OCI-LY7 (cell line): ENCODE measurements at regions not wholly inside any gene's neighbourhood (a gene's known extent, or its start where the extent isn't known, plus 50 kb on each side); places are given as distances from the start of the nearest gene placed in this dataset.

Experiments
- CTCF ChIP-seq: fragments of 200-600 bp; sonication (generic); conservative IDR thresholded peaks from 2 replicates; pipeline ENCODE4 v1.5.1; 2014; ENCODE audit warnings: mild to moderate bottlenecking, antibody characterized with exemption, low read length, moderate library complexity, mixed read lengths
- EZH2phosphoT487 ChIP-seq: fragments of 200-600 bp; sonication (generic); IDR thresholded peaks from 2 replicates; pipeline ENCODE4 v1.6.1; 2018; ENCODE audit warnings: low read depth, borderline replicate concordance, mild to moderate bottlenecking, mixed run types, antibody characterized with exemption, low read length, moderate library complexity, mixed read lengths

DNA sequence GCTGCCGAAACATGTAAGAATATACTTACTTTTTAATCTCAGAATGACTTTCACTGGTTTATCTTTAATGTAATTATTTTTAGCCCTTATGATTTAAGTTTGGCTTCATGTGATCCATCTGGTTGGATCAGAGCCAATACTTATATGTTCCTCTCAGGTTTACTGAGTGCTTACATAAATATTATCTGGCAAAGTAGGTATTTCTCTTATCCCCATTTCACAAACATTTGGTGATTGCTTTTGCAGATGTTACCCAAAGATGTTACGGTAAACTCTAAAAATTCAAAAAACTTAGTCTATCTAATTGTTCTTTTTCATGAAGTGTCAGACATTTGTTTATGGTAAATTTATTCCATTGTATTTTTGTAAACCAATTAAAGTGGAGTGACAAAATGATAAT is 115.0 kb upstream of the TLL1 start:
- TF ChIP-seq CTCF (no peak), EZH2phosphoT487 (no peak)
